ENCODE measurements at regions not wholly inside any gene's neighbourhood (a gene's known extent, or its start where the extent isn't known, plus 50 kb on each side); places are given as distances from the start of the nearest gene placed in this dataset.

DNA sequence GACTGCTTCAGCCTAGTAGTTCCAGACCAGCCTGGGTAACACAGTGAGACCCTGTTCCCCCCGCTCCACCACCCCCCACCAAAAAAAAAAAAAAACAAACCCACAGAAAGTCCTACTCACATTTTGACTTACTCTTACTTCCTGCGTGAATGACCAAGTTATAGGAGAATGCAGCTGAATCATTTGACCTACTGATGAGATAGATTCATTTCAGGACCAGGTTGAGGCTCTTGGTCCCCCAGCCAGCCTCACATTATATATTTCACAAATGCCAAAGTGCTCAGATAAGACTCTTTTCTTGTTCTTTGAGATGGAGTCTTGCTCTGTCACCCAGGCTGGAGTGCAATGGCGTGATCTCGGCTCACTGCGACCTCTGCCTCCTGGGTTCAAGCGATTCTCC, 70.2 kb downstream of the KLF5 start:
- DNase-seq = no peak
